MM.1S (cell line): ENCODE measurements at regions not wholly inside any gene's neighbourhood (a gene's known extent, or its start where the extent isn't known, plus 50 kb on each side); places are given as distances from the start of the nearest gene placed in this dataset.

Experiments
- DNase-seq: peaks from one replicate; pipeline ENCODE4 v3.0.0-alpha.2; 2015
- H2AFZ ChIP-seq: fragments of 300-600 bp; sonication (generic); 2 replicates; pipeline ENCODE4 v1.6.0; 2016; ENCODE audit warnings: antibody characterized with exemption, low read length
- H3F3A ChIP-seq: fragments of 300-600 bp; sonication (generic); 2 replicates; pipeline ENCODE4 v1.6.1; 2016; ENCODE audit warnings: mild to moderate bottlenecking, antibody characterized with exemption, low read length, moderate library complexity, mixed read lengths; ENCODE audit not compliant: insufficient read depth
- H3K27ac ChIP-seq: fragments of 300-600 bp; sonication (generic); 2 replicates; pipeline ENCODE4 v1.5.1; 2016; ENCODE audit warnings: mild to moderate bottlenecking, low read length
- H3K27me3 ChIP-seq: fragments of 300-600 bp; sonication (generic); replicated peaks from 2 replicates; pipeline ENCODE4 v1.6.0; 2016; ENCODE audit warnings: low read length; ENCODE audit not compliant: insufficient read depth
- H3K36me3 ChIP-seq: fragments of 300-600 bp; sonication (generic); replicated peaks from 2 replicates; pipeline ENCODE4 v1.6.1; 2016; ENCODE audit warnings: mild to moderate bottlenecking, low read length, mixed read lengths; ENCODE audit not compliant: insufficient read depth
- H3K4me1 ChIP-seq: fragments of 300-600 bp; sonication (generic); 2 replicates; pipeline ENCODE4 v1.6.1; 2016; ENCODE audit warnings: low read length, mixed read lengths
- H3K4me2 ChIP-seq: fragments of 300-600 bp; sonication (generic); 2 replicates; pipeline ENCODE4 v1.6.0; 2016; ENCODE audit warnings: low read depth, low read length
- H3K4me3 ChIP-seq: fragments of 300-600 bp; sonication (generic); 2 replicates; pipeline ENCODE4 v1.5.1; 2016; ENCODE audit warnings: low read length, mixed read lengths
- H3K79me2 ChIP-seq: fragments of 300-600 bp; sonication (generic); 2 replicates; pipeline ENCODE4 v1.6.1; 2016; ENCODE audit warnings: mixed run types, low read length, mixed read lengths
- H3K9ac ChIP-seq: fragments of 300-600 bp; sonication (generic); 2 replicates; pipeline ENCODE4 v1.6.1; 2016; ENCODE audit warnings: low read length, mixed read lengths
- H3K9me2 ChIP-seq: fragments of 300-600 bp; sonication (generic); replicated peaks from 2 replicates; pipeline ENCODE4 v1.6.1; 2016; ENCODE audit warnings: mild to moderate bottlenecking, low read length, mixed read lengths; ENCODE audit not compliant: insufficient read depth
- H3K9me3 ChIP-seq: fragments of 300-600 bp; sonication (generic); replicated peaks from 2 replicates; pipeline ENCODE4 v1.6.1; 2016; ENCODE audit warnings: mild to moderate bottlenecking, low read length, mixed read lengths; ENCODE audit not compliant: insufficient read depth
- H4K20me1 ChIP-seq: fragments of 300-600 bp; sonication (generic); 2 replicates; pipeline ENCODE4 v1.6.1; 2016; ENCODE audit warnings: mild to moderate bottlenecking, low read length, moderate library complexity, mixed read lengths; ENCODE audit not compliant: insufficient read depth
- CTCF ChIP-seq: fragments of 300-600 bp; sonication (generic); IDR thresholded peaks from 2 replicates; pipeline ENCODE4 v1.5.1; 2016; ENCODE audit warnings: antibody characterized with exemption, low read length, mixed read lengths
- EZH2 ChIP-seq: fragments of 300-600 bp; sonication (generic); optimal IDR thresholded peaks from 2 replicates; pipeline ENCODE3; 2017; ENCODE audit warnings: low read depth, mild to moderate bottlenecking, antibody characterized with exemption, low read length, mixed read lengths
- EZH2phosphoT487 ChIP-seq: fragments of 300-600 bp; sonication (generic); IDR thresholded peaks from 2 replicates; pipeline ENCODE4 v1.6.1; 2018; ENCODE audit warnings: antibody characterized with exemption, low read length

- H3K27ac ChIP-seq, result no peak overlapping the region
- no peaks in the 10 kb centered on the region for H3K79me2 ChIP-seq
- no peaks in the 10 kb centered on the region for H3K9me2 ChIP-seq
- H3F3A ChIP-seq, result no peaks in the 10 kb centered on the region
- H3K36me3 ChIP-seq, result no peaks in the 10 kb centered on the region
- H4K20me1 ChIP-seq, result no peaks in the 10 kb centered on the region
- H3K9ac ChIP-seq, result no peak overlapping the region
- no peaks in the 10 kb centered on the region for H3K9me3 ChIP-seq
- H3K4me1 ChIP-seq, result no peaks in the 10 kb centered on the region
- no peak for DNase-seq
- TF ChIP-seq CTCF (no peak), EZH2phosphoT487 (no peak), EZH2 (no peak)
- no peak overlapping the region for H3K4me3 ChIP-seq
- no peak overlapping the region for H2AFZ ChIP-seq
- no peak overlapping the region for H3K4me2 ChIP-seq
- H3K27me3 ChIP-seq, result no peaks in the 10 kb centered on the region
Observed at GRCh38 chr14:76939015-76939742, 89.3 kb downstream of the IRF2BPL start.

DNA sequence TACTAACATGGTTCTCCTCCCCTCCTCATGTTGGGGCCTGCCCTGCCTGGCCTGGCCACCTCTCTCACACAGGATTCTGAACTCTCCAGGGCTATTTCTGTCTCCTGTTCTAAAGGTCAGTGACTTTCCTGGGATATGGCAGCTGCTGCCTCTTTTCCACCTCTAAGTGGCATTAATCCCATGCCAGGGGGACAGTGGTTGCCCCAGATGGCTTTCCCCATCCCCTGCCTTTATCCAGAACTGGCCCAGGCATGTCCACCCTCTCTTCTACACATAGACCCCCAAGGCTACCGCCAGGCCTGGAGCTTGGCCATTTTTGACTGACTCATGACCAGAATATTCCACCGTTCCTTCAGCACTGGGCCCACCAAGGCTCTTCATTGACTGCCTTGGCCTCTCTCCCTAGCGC is 90.4 kb downstream of the IRF2BPL start:
- H2AFZ ChIP-seq, result no peak overlapping the region

GRCh38 chr14:76937181-76938091 is 91.1 kb downstream of the IRF2BPL start:
- DNase-seq, result no peak

More for the DNA sequence above, 90.4 kb downstream of the IRF2BPL start:
- H3K4me1 ChIP-seq, result no peaks in the 10 kb centered on the region
- H3F3A ChIP-seq, result no peaks in the 10 kb centered on the region
- no peaks in the 10 kb centered on the region for H3K9me3 ChIP-seq
- no peak for DNase-seq
- no peaks in the 10 kb centered on the region for H3K79me2 ChIP-seq
- H3K27ac ChIP-seq, result no peak overlapping the region
- no peaks in the 10 kb centered on the region for H3K9me2 ChIP-seq
- H3K4me2 ChIP-seq, result no peak overlapping the region
- no peak overlapping the region for H3K9ac ChIP-seq
- no peaks in the 10 kb centered on the region for H3K36me3 ChIP-seq
- no peaks in the 10 kb centered on the region for H3K27me3 ChIP-seq
- H4K20me1 ChIP-seq, result no peaks in the 10 kb centered on the region
- no peak overlapping the region for H3K4me3 ChIP-seq
- TF ChIP-seq EZH2, result no peak
- TF ChIP-seq CTCF, result no peak
- no peak for TF ChIP-seq EZH2phosphoT487

More at GRCh38 chr14:76937181-76938091, 91.1 kb downstream of the IRF2BPL start:
- no peaks in the 10 kb centered on the region for H3K9me2 ChIP-seq
- no peak overlapping the region for H3K27ac ChIP-seq
- H3K9ac ChIP-seq, result no peak overlapping the region
- no peaks in the 10 kb centered on the region for H3F3A ChIP-seq
- H3K4me1 ChIP-seq, result no peaks in the 10 kb centered on the region
- no peaks in the 10 kb centered on the region for H3K79me2 ChIP-seq
- no peaks in the 10 kb centered on the region for H3K9me3 ChIP-seq
- H3K4me2 ChIP-seq, result no peak overlapping the region
- TF ChIP-seq EZH2 (no peak), EZH2phosphoT487 (no peak), CTCF (no peak)
- no peaks in the 10 kb centered on the region for H3K27me3 ChIP-seq
- H2AFZ ChIP-seq, result no peak overlapping the region
- no peaks in the 10 kb centered on the region for H4K20me1 ChIP-seq
- no peaks in the 10 kb centered on the region for H3K36me3 ChIP-seq
- H3K4me3 ChIP-seq, result no peak overlapping the region
